HG02938 (cell line): ENCODE measurements at regions not wholly inside any gene's neighbourhood (a gene's known extent, or its start where the extent isn't known, plus 50 kb on each side); places are given as distances from the start of the nearest gene placed in this dataset.

ENCODE experiments used
- ATAC-seq: cut with Tn5 transposase; IDR thresholded peaks from one replicate; pipeline ENCODE4 v1.9.1; 2021; ENCODE audit warnings: mild to moderate bottlenecking, moderate library complexity; ENCODE audit not compliant: unreplicated experiment

DNA sequence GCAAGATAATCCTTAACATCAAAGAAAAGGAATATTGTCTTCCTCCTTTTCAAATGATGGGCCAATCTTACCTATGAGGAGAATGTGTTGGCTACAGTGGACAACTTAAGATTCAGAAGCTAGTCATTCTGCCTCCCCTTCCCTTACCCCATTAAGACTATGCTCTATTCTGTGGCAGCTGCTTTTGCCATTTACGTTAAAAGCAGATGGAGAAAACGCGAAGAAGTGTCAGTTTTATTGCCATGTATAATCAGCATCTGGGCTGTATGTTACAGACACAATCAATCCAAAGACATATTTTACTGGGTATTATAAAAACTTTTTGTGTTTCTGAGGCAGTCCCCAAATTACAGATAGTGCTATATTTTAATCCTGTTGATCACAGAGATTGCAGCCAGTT, 196.1 kb upstream of the PACRGL start:
- no peak for ATAC-seq

DNA sequence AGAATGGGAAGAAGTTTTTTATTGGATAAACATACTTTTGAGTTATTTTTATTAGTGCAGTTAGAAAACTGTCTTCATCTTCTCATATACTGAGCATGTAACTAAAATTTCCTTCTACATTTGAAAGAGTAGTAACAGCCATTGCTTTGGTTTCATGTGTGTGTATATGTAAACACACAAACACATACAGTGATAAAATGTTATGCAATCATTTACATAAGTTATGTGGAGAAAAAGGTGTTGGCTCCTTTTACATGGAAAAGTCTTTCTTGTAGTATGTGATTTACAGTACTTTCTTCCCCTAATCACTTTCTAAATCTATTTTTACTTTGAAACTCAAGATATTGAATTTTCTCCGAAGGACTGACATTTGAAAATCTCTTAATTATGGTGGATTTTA, 194.3 kb upstream of the PACRGL start:
- no peak for ATAC-seq

DNA sequence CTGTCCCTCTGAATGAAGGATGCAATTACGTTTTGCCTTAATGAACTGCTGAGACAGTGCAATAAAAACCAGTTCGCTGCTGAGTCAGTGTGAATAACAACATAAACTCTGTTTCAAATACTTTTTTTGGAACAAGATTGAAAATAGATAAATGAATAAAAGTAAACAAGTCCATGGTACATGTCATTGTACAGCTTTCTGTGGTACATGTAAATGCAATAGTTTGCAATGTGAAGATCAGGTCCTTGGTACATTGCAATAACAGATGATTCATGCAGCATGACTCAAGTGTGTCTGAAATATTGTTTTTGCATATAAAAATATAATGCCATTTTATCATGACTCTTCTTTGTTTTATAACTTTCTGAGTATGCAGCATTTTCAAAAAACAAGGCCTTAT, 193.4 kb upstream of the PACRGL start:
- ATAC-seq: no peak

DNA sequence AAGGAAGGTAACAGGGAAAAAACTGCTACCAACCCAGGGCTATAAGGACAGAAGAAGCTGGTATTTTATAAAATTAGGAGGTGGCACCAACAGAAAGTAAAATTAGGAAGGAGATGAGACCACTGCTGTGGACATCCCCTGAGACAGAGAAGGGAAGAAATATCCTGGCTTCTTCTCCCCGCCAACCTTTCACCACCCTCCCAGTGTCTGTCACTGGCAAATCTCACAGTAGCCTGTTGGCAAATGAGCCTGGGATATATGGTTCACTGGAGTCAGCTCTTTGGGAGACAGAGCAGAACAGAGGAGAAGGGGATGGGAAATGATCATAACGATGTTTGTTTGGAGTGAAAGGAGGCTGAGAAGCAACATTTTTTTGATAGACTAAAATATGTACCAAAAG, 190.9 kb upstream of the PACRGL start:
- ATAC-seq: no peak

DNA sequence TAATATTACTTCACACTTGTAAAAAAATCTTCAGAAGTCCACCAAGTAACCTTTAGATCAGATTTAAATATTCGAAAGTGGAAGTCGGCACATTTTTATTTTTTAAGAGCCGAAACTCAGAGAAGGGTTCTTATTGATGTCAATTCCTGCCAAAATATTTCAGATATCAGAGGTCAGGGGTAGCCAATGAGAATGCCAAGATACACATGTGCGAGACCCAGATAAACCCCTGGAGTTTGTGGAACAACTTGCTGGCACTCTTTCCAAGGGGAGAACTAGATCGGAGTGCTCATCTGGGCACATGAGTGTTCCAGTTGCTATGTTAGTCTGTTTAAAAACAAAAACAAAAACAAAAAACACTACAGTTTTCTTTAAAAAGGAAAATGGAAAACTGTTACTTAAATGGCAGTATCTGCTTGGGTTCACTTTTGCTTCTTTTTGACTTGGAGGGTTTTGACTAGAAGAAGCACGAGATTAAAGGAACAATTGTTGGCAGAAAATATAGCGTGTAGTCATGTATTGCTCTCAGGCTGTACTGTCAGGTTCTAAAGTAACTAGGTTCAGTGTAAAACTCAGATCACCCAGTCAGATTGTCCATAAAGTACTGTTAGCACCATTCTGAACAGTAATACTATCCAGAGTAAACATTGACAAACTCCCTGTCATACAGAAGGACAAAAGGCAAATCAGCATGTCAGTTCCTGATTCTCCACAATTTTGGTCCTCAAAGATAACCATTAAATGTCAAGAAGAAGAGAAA, 188.0 kb upstream of the PACRGL start:
- no peak for ATAC-seq

DNA sequence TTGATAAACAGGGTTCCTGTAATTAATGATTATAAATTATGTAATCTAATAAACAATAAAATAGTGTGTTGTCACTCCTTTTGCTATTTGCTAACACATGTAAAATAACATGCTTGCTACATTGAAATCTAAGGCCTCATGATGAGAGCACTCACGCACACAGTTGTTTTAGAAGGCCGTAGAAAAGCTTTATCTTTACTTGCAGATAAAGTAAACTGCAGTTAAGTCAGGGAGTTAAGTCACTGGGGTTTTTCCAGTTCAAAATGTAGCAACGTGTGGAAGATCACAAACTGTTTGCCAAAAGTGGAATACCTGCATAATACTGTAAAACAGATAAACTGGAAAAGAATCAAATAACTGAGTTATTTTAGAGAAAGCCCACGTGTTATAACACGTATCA, 187.3 kb upstream of the PACRGL start:
- no peak for ATAC-seq

DNA sequence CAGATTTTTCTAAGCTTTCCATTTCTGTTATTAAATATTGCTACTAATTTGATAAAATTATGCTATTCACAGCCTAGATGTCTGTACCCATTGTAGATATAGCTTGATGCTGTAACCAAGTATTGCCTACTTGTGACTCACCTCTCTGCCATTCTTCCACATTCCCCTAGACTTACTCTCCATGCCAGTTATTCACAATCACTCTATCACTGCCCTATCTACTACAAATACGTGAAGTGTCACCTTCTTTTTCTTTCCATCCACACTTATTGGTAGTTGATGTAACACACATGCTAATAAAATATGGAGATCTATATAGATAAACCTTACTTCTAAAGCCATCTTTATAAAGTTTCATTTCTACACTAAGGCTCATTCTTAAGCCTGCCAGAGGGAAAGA, 179.4 kb upstream of the PACRGL start:
- no peak for ATAC-seq

DNA sequence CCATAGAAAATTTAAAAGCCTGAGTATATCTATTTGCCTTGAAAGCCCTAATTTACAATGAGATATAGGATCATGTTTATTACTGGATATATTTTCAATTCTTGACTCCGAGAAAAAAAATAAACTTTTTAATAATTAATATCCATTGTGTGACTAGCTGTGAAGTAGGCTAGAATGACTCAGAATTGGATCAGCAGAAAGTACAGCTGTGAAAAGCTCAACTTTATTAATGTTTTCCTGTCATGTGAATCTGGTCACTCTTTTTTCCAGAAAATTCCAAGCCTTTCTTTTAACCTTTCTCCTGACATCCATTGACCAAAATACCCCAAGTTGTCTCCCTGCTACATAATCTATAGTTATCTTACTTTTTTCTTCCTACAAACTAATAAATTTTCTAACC, 171.8 kb upstream of the PACRGL start:
- ATAC-seq: no peak

DNA sequence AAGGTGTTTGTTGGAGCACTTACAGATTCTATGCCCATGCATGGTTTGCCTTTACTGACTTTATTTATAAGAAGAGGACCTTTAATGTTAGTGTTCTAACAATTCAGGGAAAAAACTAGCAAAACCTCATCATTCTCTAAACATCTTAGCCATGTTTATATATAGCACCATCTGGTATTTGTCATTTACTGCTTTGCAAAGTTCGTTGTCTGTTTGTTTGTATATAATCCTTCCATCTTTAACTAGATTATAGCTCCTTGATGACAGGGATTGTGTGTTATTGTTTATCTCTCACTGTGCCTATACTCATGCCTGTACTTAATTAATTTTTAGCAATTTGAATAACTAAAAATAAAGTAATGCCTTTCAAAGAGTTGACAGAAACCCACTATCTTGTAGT, 170.6 kb upstream of the PACRGL start:
- ATAC-seq: no peak

DNA sequence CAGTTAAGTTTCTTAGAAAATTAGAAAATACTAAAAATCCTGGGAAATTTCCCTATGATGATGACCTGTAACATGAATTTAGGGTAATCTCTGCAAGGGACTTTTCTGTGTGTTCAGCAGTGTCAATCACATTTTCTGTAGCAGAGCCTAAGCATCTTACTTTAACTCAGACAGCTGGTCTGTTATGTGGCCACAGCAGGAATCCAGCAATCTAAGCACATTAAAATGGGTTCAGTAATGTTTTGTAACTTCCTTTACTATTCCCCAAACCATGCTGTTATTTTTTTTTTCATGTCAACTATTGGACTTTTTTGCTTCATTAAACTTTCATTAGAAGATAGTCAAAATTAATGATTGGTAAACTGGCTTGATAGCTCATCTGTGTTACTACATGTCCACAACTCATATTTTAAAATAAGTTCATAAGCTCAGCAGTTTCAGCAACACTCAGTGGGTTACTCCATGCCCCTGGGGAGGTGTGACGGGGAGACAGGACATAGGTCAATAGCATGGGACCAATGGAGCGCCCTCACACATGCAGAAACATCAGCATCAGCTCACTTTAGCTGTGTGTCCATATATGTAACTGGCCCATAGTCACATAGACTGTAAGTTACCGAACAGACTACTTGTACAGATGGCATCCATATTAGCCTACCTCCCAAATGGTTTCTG, 168.0 kb upstream of the PACRGL start:
- no peak for ATAC-seq

DNA sequence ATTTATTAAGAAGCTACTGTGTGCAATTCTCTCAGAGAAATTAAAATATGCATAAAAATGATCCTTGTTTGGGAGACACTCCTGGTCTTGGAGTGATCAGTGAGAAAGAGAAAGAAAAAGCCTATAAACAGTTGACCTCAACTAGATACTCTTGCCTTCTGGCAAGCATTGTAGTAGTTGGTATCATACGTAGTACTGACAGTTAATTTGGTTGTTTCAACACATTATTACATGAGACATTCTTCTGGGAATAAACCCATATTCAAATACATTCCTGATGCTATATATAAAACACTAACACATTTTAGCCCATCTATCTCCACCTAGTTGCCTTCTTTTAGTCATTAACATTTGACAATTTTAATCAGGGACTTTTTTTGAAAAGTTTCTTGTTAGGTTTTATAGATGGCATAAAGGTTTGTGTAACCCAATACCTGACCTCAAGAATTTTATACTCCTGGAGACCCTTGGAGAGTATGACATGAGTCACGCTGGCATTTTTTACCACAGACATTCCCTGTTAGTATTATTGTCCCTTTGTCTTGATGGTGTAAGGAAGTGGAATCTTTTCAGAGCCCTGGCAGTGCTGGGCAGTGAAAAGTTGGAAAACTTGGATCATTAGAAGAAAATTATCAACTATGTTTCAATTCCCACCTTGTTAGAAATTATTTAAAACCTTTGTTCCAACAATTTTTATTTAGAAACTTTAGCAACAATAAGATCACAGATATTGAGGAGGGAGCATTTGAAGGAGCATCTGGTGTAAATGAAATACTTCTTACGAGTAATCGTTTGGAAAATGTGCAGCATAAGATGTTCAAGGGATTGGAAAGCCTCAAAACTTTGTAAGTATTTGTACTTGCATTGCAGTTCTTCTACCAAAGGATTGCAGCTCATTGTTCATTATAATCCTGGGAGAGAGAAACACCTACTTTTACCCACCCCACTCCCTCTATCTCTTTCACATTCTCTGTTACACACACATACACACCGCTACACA, 167.1 kb upstream of the PACRGL start:
- no peak for ATAC-seq

DNA sequence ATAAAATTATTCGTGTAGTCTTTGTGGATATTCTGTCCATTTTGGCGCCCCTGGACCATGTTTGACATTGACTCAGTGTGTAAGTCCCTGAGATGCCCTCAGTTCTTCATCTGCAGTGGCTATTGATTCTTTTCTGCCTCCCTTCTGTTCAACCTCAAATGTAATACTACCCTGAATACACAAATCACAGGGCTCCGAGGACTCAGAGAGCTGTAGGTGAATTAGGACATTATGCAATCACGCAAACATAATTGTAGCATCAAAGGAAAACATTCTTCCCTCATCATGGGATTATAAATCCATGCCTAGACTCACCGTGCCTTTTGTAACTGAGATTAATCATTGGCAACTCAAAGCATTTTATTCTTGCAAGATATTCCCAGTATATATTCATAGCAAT, 161.4 kb upstream of the PACRGL start:
- ATAC-seq: no peak

DNA sequence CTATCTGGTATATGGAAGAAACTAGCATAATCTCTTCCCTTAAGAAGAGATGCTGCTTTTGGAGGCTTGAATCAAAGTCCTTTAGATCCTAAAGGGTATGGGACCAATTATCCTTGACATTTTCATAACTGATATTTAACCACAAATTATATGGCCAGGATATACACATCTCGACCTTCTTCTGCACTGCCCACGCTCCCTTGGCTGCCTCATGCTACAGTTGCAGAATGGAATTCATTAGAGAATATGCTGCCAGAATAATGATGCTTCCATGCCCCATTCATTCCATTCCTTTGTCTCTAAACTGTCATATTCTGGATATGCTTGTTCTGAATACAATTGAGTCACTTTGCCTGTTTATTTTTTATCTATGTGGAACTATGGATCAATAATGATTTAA, 157.1 kb upstream of the PACRGL start:
- no peak for ATAC-seq

DNA sequence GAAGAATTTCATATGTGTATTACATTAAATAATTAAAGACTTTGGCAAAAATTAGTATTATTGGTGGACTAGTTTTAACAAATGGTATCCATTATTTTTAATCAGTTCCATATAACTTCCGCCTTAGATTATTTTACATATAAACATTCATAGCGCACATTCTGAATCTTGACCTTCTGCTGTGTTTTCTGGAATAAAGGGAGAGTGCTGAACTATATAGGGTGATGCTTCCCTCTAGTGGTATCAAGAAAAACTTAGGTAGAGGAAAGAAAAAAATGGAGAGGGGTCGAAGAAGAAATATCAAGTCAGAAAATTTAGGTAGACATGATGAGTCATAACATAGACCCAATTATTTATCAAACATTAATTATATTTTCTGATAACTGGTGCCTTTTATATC, 155.6 kb upstream of the PACRGL start:
- ATAC-seq: no peak

DNA sequence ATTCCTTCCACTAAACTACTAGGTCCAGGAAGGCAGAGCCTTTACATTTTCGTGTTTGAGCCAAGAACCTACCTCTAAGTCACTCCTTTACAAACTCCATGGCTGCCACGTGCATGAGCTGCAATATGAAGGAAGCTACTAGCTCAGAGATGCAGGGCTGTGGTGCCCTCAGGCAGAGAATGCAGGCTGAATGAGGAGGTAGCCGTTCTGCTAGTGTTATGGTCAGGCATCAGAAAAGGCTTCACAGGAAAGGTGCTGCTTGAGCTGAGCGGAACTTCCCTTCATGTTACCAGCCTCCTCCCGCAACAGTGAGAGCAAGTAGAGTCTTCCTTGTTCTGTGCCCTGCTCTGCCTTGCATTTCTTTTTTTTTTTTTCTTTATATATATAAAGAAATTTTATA, 148.3 kb upstream of the PACRGL start:
- no peak for ATAC-seq

DNA sequence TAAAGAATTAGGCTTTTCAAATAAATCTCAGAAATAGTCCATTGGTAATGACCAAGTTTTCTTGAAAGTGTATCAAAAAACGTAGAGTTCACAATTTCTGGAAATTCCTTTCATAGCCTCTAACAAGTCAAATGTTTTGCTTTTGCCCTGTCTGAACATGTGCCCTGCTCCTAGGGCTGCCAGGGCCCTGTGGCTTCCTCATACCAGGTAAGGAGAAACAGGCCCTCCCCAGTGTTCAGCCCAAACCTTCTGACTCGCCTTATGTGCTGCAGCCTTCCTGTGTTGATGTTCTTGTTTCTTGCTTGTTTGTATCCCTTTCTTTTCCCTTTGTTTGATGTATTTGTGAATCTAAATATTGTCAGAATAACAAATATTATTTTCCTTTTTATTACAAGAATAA, 146.1 kb upstream of the PACRGL start:
- no peak for ATAC-seq

DNA sequence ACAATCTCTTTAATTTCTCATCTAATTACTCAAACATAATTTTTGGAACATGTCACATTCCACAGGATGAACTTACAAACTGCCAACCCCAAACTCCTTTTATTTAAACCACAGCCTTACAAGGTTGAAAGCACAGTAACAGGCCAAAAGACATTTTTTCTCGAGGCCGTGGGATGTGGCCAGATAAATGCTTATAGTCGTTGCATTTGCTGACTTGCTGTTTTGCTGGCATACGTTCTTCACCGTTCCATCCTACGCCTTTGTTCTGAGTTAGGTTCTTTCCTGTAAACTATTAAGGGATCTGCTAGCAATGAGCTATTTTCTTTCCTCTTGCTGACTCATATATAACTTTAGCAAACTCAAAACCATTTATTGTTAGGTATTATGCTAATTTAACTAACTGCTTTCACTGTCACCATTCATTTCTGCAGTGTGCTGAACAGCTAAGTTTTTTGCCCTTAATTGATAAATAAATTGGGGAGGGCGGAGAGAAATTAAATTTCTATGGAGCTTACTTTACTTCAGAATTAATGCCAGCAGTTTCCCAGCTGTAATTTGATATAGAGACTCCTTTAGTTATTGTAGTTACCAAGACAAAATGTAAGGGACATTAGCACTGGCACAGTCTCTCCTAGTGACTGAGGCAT, 135.1 kb upstream of the PACRGL start:
- ATAC-seq: no peak

DNA sequence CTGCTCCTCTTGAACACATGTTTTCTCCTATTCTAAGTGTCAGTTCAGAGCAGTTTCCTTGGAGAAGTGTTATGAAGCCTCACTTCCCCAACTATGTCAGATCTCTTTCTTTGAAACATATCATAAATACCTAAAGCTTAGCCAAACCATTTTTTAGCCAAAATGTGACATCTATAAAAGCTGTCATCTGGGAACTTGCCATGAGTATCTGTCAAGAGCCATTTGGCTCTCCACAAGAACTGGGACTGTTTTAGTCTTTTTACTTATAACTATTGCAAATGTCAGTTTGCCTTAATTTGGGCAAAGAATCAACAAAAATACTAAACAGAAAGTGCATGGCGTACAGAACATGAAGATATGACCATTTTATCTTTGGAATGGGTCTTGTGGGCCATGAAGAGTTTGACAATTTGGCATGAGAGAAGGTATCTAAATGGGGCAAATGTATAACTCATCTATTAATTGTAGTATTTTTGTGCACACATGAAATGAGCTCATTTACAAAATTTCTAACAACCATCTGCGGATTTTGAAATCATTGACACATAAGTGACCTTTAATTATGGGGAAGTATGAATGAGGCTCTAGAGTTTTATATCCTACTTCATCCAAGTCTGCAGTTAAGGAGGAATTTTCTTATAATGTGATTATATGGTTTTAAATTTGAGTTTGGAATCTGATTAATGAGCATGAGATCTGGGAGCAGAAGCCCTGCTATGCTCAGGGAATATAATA, 129.1 kb upstream of the PACRGL start:
- ATAC-seq: no peak

DNA sequence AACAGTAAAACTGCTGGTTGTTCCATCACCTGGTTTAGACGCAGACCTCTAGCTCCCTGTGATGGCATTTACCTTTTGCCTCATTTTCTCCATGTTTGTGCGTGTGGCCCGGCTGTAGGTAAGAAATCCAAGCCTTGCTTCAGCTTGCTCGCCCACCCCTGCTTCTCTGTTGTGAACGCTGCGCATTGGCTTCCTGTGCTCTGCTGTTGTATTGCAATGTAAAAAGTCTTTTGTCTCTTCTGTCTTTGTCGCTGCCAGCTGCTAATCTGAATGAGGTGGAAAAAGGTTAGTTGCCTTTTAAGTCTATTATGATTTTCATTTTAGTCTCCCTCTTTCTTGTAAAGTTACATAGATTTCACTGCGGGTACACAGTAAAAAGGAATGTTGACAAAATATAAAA, 127.3 kb upstream of the PACRGL start:
- ATAC-seq: no peak

DNA sequence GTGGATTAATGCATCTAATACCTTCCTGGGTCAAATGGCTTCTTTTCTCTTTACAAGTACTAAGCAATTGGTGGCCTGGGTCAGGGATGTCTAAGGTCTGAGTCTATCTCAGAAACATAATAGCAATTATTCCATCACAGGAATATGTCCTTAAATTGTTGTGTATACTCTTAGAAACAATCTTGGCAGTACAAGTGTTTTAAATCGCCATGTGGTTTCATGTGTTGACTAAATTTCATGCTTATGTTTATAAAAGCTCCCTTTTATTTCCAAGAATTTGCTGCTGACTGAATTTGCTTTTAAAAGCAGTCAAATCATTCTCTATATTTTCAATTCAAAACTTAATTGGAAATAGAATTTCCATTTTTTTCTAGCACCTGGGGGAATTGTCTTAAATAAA, 125.3 kb upstream of the PACRGL start:
- ATAC-seq: no peak
